Neural progenitor cell (in vitro differentiated cells): ENCODE measurements at regions not wholly inside any gene's neighbourhood (a gene's known extent, or its start where the extent isn't known, plus 50 kb on each side); places are given as distances from the start of the nearest gene placed in this dataset.

Experiments used
- EZH2phosphoT487 ChIP-seq: fragments of 200-600 bp; sonication (generic); IDR thresholded peaks from 2 replicates; pipeline ENCODE4 v1.6.1; 2017; ENCODE audit warnings: antibody characterized with exemption
- TF ChIP-seq, protein P1 (sequence below): fragments of 200-600 bp; sonication (generic); IDR thresholded peaks from 2 replicates; pipeline ENCODE4 v1.5.1; 2017; ENCODE audit warnings: antibody characterized with exemption, mild to moderate bottlenecking

DNA sequence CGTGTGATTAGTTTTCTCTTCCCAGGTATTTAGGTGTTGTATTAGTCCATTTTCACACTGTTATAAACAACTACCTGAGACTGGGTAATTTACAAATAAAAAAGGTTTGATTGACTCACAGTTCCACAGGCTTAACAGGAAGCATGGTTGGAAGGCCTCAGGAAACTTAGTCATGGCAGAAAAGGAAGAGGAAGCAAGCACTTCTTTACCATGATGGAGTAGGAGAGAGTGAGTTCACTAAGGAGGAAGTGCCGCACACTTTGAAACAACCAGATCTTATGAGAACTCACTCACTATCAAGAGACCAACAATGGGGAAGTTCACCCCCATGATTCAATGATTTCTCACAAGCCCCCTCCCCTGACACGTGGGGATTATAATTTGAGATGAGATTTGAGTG lies 1343.7 kb upstream of the GOT2 start:
- TF ChIP-seq, protein P1, sequence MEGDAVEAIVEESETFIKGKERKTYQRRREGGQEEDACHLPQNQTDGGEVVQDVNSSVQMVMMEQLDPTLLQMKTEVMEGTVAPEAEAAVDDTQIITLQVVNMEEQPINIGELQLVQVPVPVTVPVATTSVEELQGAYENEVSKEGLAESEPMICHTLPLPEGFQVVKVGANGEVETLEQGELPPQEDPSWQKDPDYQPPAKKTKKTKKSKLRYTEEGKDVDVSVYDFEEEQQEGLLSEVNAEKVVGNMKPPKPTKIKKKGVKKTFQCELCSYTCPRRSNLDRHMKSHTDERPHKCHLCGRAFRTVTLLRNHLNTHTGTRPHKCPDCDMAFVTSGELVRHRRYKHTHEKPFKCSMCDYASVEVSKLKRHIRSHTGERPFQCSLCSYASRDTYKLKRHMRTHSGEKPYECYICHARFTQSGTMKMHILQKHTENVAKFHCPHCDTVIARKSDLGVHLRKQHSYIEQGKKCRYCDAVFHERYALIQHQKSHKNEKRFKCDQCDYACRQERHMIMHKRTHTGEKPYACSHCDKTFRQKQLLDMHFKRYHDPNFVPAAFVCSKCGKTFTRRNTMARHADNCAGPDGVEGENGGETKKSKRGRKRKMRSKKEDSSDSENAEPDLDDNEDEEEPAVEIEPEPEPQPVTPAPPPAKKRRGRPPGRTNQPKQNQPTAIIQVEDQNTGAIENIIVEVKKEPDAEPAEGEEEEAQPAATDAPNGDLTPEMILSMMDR, result no peak
- TF ChIP-seq EZH2phosphoT487, result no peak
